Suppressor macrophage treated with lipopolysaccharide for 4 hours (primary cell): ENCODE measurements at regions not wholly inside any gene's neighbourhood (a gene's known extent, or its start where the extent isn't known, plus 50 kb on each side); places are given as distances from the start of the nearest gene placed in this dataset.
"Not testable (repeated sequence)": the region's sequence is repeated elsewhere in the genome, so short reads cannot be mapped to it uniquely, and the experiment has no call there.

Source experiments
- DNase-seq: peaks from one replicate; pipeline ENCODE4 v3.0.0-alpha.2; 2020

DNA sequence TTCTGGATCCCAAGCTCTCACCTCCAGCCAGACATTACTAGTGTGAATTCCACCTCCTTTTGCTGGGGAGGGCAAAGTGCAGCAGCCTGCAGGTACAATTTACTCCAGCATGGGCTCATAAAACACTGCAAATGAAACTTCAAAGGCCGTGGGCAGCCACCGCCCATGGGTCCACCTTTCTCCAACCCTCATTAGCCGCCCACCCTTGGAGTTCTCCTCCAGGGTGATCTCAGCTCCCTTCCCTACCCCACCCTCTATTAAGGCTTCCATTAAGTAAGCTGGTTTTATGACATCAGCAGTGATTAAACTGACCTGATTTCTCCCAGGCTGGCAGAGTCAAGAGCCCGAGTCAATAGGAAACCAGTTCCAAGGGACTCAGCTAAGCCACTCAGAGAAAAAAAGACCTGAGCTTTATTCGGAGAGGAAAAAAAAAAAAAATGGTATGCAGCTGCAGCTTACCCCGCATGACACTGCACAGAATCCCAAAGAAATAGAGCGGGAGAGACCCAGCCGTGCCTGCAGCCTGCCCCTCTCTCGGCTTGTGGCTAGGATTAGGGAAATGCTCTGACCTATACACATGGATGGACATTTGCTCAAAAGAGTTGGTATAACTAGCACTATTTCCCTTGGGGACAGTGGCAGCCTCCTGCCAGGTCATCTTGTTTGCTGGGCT is 319.6 kb downstream of the PTTG2 start:
- DNase-seq: no peak

DNA sequence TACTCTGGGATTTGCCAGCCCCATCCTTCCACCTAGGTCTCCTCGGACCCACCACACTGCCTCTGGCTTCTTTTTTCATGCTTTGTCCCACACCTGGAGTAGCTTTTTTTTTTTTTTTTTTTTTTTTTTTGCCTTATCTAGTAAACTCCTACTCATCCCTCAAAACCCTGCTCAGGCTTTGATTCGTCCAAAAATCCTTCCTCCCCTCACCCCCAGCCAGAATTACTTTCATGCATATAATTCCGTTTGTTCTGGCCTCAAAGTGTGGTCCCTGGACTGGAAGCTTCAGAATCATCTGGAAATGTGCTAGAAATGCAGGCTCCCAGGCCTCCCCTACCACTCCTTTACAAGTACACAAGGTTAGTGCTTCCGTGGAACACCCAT is 320.1 kb downstream of the PTTG2 start:
- no peak for DNase-seq

DNA sequence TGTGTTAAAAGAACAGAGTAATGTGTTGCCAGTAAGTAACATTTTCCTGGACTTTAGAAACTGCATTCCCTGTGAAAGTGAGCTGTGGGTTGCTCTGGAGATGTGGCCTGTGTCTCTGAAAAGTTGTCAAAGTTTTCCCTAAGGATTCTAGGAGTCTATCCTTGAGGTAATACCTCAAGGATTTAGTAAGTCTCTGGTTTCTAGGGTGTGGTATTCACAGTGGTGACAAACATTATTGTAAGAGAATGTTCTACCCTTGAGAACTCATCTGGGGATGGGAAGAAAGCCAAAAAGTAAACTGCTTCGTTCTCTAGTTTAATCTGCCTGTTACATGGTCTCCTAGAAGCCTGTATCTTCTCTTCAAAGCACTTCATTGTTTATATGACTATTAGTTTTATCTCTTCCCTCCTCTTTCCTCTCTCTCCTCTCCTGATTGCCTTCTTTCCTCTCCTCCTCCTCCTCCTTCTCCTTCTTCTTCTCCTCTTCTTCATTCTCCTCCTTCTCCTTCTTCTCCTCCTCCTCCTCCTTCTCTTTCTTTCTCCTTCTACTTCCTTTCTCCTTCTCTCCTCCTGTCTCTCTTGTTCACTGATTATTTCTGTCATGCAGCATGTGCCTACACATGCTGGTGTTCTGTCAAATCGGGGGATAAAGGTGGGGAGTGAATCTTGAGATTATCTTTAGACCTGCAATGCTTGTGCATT is 321.3 kb downstream of the PTTG2 start:
- no peak for DNase-seq

DNA sequence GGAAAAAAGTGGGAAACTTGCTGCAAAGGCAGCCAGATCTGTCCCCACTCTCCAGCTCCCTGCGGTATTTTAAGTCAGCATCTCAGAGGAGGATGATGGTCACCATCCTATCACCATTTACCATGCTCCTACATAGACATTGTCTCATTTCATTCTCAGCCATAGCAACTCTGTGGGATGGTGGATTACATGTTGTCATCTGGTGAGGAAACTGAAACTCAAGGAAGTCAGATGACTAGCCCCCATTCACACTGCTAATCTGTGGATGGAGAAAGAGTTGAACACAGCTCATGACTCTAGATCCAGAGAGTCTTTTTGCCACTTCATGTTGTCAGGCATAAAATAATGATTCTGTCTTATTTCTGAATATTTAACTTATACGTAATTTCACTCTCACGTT is 323.5 kb downstream of the PTTG2 start:
- peak; percentile 90 for DNase-seq

DNA sequence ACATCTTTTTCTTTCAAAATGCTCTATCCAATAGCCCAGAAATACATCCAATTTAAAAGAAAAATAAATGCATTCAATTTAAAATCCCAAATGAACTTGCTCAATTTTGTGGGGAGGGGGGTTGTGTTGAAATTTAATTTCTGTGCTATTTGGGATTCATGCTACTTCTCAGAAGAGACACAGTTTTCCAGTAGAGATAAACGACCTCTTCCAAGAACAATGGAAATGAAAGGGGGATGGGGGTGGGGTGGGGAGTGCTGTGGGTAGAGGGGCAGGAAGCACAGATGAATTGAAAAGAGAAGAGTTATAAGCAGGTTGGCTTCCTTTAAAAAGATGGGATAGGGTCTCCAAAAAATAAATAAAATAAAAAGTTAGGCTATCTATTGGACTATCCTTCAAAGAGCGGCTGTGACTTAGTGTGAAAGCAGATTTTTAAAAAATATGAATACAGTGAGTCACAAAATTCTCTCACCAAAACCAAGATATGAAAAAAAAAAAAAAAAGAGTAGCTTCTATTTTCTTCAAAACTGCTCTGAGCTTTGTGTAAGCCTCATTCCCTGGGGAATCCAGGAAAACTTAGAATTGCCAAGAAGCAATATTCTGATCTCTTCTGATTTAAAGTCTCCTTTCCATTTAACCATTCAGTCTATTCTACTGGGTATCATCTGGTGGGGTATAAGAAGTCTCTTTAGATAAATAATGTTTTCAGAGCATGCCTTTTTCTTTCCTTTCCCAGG is 324.3 kb downstream of the PTTG2 start:
- DNase-seq: no peak

DNA sequence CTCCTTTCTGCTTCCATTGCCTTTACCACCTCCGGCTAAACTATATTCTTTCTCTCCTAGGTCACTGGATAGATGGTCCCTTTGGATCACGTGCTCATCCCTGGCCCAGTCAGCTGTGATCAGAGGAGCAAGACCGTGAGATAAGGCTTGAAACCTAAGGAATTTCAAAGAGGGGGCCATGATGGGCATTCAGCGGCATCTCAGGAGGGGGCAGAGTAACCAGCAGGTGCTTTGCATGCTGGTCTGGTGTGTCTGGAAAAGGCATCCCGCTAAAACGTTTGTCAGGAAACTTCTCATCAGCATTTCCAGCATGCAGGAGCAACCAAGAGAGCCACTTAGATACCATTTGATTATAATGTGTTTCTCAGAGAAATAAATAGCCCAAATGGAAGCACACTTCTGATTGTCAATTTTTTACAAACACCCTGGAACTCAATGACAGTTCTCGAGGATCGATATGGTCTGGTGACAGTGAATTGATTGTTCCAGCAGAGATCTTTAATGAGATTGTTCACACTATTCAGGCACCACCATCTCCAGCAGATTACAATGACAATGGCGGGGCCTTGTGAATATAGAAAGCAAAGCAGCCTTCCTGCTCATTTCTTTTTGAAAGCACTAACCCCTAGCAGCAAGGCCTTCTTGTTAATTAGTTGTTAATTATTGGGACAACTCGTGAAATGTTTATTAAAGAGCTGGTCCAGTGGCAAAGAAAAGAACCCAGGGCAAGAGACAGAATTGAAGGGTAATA is 327.1 kb downstream of the PTTG2 start:
- DNase-seq: no peak

DNA sequence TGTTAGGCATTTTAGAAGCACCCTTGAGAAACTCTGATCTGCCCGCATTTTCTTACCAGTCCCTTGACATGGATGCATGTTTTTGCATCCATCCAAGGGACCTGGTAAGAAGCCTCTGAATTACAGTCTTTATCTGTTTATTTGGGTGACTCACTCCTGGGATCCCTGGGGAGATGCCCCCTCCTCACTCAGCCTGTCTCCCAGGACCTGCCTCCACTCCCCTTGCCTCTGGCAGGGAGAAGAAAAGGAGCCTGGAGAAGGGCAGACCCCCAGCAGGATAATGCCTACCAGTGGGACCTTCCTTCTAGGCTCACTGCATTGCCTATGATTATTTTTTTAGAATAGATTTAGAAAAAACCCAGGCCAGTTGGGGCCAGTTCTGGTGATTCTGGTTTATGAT is 329.4 kb downstream of the PTTG2 start:
- no peak for DNase-seq

DNA sequence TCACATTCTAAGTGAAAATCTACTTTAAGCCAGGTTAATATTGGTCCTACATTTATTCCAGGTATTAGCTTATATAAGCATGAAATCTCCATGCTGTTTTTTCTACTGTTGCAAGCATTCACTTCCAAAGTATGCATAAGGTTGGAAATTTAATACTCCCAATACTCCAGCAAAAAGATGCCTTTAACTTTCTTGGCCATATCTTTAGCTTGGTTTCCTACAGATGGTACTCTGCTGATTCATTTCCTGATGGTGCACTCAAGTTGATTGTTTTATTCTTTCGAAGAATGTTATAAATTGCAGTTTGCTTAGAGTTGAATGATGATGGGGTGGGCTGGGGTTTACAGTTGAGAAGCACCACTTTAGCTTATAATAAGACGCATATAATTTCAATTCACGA is 330.2 kb downstream of the PTTG2 start:
- no peak for DNase-seq

DNA sequence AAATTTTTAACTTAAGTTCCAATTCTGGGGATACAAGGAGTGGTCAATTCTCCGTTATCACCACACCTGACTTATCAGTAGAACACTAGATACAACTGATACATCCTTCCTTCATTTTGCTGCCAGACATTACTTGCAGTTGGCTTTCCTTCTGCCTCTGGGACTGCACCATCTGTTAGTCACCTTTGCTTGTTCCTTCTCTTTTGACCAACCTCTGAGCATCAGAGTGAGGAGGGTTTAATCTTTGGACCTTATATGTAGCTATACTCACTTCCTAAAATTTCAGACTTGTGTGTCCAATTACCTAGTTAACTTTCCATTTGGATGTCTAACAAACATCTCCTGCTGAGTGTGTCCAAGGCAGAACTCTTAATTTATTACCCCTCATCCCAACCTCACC is 330.7 kb downstream of the PTTG2 start:
- no peak for DNase-seq

DNA sequence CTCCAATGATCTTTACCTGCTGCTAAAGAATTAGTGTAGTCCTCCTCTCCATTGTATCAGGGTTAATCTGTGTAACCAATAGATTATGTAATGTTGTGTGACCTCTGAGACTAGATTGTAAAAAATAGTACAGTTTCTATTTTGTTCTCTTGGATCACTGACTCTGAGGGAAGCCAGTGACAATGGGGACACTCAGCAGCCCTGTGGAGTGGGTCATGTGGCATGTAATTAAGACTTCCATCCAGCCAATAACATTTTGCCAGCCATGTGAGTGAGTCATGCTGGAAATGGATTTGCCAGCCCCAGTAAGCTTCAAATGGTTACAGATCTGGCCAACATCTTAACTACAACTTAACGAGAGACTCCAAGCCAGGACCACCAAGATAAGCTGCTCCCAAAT is 332.3 kb downstream of the PTTG2 start:
- peak; percentile 10 for DNase-seq

DNA sequence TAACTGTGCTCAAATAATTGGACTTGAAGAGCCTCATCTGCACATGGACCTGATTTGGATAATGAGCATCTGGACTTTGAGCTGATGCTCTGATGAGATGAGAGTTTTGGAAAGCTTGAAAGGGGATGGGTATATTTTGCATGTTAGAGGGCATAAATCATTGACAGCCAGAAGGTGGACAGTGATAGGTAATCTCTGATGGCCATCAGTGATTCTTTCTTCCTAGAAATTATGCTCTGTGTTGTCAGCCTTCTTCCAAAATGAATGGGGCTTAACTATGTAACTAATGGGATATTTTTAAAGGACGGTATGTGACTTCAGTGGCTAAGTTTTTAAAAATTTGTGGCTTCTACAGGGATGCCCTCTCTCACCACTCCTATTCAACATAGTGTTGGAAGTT is 334.0 kb downstream of the PTTG2 start:
- no peak for DNase-seq

DNA sequence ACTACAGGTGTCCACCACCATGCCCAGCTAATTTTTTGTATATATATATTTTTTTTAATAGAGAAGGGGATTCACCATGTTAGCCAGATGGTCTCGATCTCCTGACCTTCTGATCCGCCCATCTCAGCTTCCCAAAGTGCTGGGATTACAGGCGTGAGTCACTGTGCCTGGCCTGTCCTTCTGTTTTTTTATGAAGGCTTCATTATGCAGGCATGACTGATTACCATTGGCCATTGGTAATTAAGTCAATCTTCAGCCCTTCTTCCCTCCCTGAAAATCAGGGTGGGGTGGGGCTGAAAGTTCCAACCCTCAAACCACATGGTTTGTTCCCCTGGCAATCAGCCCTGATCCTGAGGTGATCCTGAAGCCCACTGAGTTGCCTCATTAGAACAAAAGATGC is 336.9 kb downstream of the PTTG2 start:
- no peak for DNase-seq

DNA sequence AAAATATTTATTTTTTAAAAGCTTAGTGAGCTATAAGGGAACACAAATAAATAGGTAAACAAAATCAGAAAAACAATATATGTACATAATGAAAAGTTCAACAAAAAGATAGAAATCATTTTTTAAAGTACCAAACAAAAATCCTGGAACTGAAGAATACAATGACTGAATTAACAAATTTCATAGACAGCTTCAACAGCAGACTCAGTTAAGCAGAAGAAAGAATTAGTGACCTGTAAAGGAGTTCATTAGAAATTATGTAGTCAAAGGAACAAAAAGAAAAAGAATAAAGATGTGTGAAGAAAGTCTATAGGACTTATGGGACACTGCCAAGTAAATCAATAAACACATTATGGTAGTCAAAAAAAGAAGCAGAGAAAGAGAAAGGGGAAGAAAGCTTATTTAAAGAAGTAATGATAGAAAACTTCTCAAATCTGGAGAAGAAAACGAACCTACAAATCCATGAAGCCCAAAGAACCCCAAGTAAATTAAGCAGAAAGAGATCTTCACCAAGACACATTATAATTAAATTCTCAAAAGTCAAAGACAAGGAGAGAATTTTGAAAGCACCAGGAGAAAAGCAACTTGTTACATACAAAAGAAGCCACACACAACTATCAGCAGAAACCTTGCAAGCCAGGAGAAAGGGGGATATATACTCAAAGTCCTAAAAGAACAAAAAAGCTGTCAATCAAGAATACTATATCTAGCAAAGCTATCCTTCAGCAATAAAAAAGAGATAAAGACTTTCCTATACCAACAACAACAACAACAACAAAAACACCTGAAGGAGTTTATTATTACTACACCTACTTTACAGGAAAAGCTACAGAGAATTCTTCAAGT is 338.9 kb downstream of the PTTG2 start:
- DNase-seq: no peak

DNA sequence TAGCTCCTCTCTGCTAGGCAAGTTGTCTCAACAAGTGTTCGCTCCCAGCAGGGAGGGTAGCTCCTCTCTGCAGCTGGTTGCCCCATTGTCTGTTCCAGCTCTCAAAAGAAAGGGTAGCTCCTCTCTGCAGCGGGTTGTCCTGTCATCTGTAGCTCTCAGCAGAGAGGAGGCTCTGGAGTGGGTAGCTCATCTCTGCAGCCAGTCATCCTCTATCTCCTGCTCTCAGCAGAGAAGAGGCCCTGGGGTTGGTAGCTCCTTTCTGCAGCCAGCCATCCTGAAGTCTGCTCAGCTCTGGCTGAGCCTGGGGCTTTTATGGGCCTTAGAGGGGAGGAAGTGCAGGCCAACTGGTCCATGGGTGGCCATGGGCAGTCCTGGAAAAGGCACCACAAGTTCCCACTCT is 342.7 kb downstream of the PTTG2 start:
- DNase-seq: no peak

DNA sequence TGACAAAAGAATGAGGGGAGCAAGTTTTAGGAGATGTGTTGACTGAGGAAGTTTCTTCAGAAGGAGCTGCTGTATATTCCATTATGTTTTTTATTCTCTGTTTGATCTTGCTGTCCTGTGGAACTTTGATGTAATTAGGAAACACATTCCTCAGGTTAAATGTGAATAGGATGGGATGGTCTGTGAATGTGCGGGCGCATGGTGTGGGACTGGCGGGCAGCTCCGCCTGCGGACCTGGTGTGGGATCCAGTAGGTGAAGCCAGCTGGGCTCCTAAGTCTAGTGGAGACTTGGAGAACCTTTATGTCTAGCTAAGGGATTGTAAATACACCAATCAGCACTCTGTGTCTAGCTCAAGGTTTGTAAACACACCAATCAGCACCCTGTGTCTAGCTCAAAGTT is 344.3 kb downstream of the PTTG2 start:
- DNase-seq: not testable (repeated sequence)

DNA sequence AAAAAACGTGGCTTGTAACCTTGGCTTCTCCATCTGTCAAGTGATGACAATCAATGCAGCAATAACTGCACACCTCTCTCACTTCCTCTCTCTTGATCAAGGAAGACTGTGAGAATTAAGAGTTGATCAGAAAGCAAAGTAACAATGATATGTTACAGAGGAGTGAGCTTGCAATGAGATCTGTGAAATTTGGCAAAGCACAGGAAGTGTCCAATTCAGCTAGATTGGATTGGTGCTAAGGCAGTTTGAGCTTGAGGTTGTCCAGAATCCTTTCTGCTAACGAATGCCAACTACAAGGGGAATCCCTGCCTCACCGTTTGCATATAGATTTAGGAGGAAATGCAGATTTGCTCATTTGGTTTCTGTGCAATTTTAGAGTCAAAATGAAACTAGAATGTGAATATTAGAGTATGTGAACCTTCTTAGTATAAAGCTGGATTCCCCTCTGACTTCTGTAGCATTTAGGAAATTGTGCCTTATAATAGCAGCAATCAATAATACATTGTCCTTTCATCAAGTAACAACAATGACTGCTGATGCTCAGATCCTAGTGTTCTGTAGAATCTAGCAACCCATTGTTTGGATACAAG is 346.4 kb downstream of the PTTG2 start:
- DNase-seq: peak; percentile 73

DNA sequence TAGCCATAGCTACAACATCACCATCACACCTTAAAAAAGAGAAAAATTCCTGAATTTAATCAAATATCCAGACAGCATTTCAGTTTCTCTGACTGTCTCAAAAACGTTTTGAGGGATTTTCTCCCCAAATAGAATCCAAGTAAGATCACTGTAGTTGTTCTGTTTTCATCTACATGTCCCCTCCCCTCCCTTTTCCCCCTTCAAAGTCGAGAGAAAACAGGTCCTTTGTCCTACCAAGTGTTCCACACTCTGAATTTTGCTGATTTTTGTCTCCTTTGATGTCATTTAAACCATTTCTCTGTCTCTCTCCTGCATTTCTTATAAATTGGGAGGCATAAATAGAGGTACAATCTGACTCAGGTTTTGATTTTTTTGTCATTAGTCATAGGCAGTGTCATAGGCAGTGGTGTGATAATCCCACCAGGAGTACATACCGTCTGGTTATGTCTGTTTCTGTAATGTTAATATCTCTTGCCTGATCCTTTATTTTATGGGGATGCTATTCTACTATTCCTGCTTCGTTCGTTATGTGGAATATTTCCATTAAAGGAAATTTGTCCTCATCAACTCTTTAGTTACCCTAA is 348.6 kb downstream of the PTTG2 start:
- DNase-seq: no peak

DNA sequence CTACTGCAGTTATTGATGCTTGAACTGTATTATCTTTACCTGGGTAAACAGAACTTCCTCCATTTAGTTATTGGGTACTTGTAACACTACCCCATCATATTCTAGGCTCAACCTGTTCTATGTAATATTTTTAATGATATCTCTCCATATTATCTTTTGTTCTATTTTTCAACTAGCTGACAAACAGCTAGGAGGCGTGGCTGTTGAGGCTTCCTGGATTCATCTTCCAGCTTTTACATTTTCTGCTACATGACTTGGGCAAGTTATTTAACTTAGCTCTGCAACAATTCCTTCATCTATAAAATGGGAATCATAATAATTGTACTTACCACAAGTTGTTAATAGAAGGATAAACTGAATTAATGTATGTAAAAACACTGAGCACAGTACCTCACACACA is 349.3 kb downstream of the PTTG2 start:
- DNase-seq: no peak

DNA sequence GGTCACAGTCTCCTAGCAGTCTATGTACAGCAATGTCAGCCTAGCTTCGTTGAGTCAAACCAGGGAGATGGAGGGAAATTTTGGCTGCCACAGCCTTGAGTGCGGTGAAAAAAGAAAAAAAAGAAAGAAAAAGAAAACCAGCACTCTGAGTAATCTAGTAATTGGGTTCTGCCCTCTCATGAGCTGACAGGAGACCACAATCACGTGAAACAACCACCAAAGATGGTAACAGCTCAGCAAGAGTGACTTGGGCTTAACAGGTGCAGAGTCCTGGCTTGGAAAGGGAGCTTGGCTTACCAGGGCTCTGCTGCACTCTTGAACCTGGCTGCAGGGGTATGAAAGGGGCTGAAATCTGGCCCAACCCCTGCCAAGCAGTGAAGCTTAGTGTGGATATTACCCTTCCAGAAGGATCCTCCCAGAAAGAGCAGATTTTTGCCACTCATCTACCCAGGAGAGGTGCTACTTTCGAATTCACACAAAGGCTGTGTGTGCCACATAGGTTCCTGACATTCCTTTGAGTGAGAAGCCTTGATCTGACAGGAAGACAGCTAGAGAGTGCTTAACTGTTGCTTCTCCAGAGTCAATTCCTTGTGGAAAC is 350.3 kb downstream of the PTTG2 start:
- DNase-seq: no peak

DNA sequence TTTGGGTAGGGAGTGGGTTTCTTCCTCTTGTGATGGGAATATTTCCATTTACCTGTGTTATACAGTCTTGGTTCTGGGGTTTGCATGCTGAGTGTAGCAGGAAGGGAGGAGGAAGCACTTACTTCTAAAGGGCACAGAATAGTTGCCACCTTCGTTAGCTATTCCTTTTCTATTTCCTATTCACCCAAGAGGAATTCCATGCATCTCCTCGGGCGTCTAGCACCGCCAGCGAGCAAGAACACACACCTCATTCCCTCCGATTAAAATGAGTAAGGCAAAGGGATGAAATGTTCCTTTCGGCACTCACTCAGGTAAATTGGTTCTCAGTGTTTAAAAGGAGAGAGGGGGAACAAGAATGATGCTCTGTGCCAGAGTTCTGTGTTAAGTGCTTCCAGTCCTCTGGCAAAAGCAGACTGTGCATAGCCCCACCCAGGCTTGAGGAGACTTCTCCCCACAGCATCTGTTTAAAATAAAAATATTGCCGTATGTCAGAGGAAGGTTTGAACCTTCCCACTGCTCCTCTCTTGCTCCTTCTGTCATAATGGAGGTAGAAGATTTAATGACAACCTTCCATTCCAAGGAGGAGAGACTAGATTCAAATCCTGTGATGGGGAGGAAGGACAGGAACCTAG is 351.4 kb downstream of the PTTG2 start:
- no peak for DNase-seq

DNA sequence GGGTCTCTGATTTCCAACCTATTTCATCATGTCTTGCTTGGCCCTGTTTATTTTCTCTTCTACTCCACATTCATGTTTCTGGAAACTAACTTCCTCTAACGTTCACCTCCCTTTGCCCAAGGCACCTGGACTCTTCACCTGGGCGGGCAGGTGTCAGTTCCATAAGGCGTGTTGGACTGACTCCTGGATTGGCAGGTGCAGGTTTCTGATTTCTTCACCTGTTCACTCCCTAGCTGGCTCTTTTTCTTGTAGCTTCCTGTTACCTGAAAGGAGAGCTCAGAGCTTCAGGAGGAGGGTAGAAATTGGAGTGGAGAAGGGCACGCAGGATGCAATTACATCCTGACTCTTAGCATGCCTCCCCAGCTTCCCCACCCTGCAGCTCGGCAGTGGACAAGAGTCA is 350.8 kb upstream of the KLF3 start:
- DNase-seq: no peak
